Middle frontal gyrus (tissue), 1 donor: ENCODE measurements at regions not wholly inside any gene's neighbourhood (a gene's known extent, or its start where the extent isn't known, plus 50 kb on each side); places are given as distances from the start of the nearest gene placed in this dataset.
"Not testable (repeated sequence)": the region's sequence is repeated elsewhere in the genome, so short reads cannot be mapped to it uniquely, and the experiment has no call there.

Source experiments
- DNase-seq: peaks from one replicate; pipeline ENCODE4 v3.0.0-alpha.2; 2015; ENCODE audit warnings: low spot score; ENCODE audit errors: extremely low spot score

DNA sequence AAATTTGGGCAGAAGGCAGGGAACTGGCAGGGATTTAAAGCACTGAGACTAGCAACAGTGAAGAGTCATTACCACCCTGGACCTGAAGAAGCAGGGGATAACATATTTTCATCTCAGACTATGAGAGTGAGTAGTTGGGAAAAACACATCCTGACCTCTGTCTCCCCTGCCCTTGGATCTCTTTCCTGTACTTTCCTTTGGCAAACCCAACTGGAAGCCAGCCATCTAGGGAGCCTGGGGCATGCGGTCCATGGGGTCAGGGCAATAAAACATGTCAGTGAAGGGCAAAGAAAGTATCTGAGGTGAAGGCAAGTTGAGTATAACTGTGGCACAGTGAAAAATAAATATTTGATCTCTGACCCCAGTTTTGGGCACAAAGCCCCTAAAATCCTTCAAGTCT is 698.2 kb downstream of the DOK5 start:
- DNase-seq: no peak

- DNase-seq: no peak
Observed at GRCh38 chr20:55172310-55173002, 697.1 kb downstream of the DOK5 start.

- DNase-seq: no peak
Observed at GRCh38 chr20:55166063-55166462, 690.7 kb downstream of the DOK5 start.

DNA sequence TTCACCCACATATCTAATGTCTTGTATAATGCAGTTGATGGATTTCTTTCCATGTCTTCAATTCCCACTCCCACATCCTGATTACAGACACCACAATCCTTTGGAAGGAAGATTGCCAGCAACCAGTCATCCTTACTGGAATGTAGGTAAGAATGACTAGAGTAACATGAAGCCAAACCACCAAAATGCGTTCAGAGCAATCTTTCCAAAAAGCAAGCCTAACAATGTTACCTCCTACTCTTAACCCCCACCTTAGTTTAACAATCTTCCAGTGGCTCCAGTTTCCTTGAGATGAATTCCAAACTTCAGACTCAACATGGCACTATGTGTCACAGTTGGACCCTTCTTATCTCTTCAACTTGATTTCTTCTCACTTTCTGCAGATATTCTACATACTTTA is 685.6 kb downstream of the DOK5 start:
- DNase-seq: no peak

DNA sequence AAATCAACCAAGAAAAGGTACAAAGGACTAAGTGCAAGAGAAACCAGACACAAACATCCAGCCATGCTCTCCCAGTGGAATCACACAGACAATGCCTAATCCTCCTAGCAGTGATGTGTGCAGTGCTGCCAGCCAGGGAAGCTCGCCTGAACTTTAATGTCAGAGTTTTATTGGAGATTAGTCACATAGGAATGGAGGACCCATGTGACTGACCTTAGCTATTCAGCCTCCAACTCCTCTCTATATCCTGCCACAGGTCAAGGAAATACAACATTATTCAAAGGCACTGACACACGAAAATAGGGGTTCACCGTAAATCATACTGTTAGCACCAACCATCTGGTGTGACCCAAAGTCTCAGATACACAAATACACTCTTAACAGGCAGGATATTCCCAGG is 684.6 kb downstream of the DOK5 start:
- no peak for DNase-seq

DNA sequence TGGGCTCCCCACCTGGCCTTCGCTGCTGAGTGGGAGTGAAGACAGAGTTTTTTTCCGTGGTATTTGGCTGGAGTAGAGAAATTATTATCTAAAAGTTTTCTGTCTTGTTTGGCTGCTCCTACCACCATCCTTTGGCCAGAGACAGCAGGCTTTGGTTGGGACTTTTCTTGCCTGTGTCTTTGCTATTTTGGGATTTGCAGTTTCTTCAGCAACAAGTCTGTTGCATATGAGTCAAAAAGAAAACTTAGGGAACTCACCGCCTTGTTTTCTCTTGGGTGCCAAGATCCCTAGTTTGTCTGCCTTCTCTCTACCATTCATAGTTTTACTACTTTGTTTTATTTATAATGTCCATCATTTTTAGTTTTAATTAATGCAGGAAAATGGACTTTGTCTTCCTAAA is 683.8 kb downstream of the DOK5 start:
- no peak for DNase-seq

GRCh38 chr20:55158446-55158845 is 683.1 kb downstream of the DOK5 start:
- no peak for DNase-seq

DNA sequence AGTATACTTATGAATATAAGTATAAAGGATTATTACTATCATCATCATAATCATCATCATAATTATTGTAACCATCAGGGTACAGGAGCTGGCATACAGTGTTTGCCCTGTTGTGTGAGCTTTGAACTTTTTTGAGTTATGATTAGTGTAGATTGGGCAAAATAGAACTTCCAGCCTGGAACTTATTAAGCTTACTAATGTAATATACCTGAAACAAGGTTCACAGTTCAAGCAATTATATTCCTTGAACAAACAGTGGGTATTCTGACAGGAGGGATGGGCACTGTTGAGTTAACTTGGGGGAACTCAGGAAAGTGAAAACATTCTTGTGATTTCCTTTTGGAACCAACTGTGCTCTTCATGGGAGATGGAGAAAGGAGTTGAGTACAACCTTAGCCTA is 680.0 kb downstream of the DOK5 start:
- DNase-seq: no peak

- no peak for DNase-seq
Observed at GRCh38 chr20:55153001-55153645, 677.7 kb downstream of the DOK5 start.

GRCh38 chr20:55151171-55151570 is 675.8 kb downstream of the DOK5 start:
- no peak for DNase-seq

DNA sequence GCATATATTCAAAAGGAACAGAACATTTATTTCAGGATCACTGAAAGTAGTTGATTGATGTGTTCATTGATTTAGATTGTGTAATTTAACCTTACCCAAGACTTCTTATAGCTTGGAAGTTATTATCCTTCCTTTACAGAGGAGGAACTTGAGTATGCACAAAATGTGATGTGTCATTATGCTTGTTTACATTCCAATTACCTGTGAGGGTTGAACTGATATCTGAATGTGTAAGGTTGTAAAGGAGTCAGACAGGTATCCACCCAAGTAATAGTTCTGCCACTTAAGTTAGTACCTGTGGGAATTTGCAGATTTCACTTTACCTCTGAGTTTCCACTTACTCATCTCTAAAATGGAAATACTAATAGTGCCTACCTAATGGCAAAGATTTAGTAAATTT is 668.2 kb downstream of the DOK5 start:
- DNase-seq: no peak

- DNase-seq: no peak
Observed at GRCh38 chr20:55142932-55143331, 667.5 kb downstream of the DOK5 start.

DNA sequence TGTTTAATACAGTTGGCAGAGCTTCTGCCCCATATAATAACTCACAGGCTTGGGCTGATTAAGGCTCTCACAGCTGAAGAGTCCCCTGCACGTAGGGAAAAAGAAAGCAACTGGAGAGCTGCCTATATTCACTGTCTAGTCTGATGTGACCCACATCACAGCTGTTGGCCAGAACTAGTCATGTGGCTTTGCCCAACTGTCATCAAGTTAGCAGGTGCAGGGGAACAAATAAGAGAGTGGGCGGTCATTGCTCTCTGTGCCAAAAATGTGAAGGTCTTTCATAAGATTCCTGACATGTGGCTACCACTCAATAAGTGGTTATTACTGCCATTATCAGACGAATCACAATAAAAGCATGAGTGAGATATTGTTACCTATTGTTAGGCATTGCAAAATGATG is 665.2 kb downstream of the DOK5 start:
- DNase-seq: no peak

GRCh38 chr20:55139173-55139765 is 663.9 kb downstream of the DOK5 start:
- DNase-seq: no peak

- no peak for DNase-seq
Observed at GRCh38 chr20:55135923-55136322, 660.5 kb downstream of the DOK5 start.

- DNase-seq: no peak
Observed at GRCh38 chr20:55132523-55132922, 657.1 kb downstream of the DOK5 start.

- not testable (repeated sequence) for DNase-seq
Observed at GRCh38 chr20:55117577-55117976, 642.2 kb downstream of the DOK5 start.

DNA sequence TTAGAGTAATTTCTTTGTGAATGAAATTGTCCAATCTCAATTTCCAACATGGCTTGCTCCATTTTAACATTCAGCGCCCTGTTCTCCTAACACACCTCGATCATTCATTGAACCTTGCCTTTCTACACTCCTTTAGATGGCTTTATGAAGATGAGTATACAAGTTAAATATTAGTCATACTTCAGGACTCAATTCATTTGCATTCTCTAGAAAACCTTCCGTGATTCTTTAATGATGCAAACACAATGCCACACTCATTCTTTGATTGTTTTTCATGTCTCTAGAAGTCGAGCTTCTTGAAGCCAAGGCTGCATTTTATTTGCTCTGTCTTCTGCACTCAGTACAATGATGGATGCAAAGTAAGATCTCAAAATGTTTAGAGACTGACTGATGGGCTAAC is 641.2 kb downstream of the DOK5 start:
- DNase-seq: no peak

- DNase-seq: no peak
Observed at GRCh38 chr20:55103188-55103587, 627.8 kb downstream of the DOK5 start.

GRCh38 chr20:55099251-55099650 is 623.9 kb downstream of the DOK5 start:
- no peak for DNase-seq

DNA sequence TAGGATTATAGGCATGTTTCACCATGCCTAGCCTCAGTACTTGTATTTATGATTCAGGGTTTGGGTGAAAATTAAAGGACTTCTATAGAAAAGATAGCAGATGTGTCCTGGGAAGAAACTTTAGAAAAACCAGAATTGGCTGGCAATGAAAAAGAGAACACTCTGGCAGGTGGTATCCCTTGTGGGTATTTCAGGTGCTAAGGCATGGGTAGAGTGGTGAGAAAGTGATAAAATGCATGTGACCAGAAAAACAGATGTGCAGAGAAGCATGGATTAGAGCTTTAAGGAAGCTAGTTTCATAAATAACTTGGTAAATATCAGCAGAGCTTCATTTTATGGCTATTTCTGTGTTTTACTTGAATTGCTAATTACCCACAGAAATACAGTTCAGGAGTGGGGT is 622.2 kb downstream of the DOK5 start:
- no peak for DNase-seq

GRCh38 chr20:55095745-55096400 is 620.5 kb downstream of the DOK5 start:
- DNase-seq: no peak
